GM23338 (cell line): ENCODE measurements at regions not wholly inside any gene's neighbourhood (a gene's known extent, or its start where the extent isn't known, plus 50 kb on each side); places are given as distances from the start of the nearest gene placed in this dataset.

Experiments used
- NANOG ChIP-seq: IDR thresholded peaks from 2 replicates; pipeline ENCODE4 v1.6.1; 2016; ENCODE audit warnings: antibody characterized with exemption, borderline replicate concordance
- POLR2AphosphoS5 ChIP-seq: IDR thresholded peaks from 2 replicates; pipeline ENCODE4 v1.6.1; 2016; ENCODE audit warnings: antibody characterized with exemption, low read depth
- STAT1 ChIP-seq: IDR thresholded peaks from one replicate; pipeline ENCODE4 v1.6.1; 2016; ENCODE audit warnings: antibody characterized with exemption; ENCODE audit not compliant: unreplicated experiment
- ZNF462 ChIP-seq: fragments of 250-450 bp; sonication (Bioruptor Pico); IDR thresholded peaks from 2 replicates; pipeline ENCODE4 v1.5.0; 2020; ENCODE audit warnings: mild to moderate bottlenecking, moderate library complexity
- TF ChIP-seq, protein P1 (sequence below): IDR thresholded peaks from 2 replicates; pipeline ENCODE4 v1.6.1; 2016; ENCODE audit warnings: antibody characterized with exemption
- TF ChIP-seq, protein P2 (sequence below), 2 experiments: fragments of 200-600 bp in 1 of 2; sonication (generic) in 1 of 2; conservative IDR thresholded peaks; 2 replicates each; pipeline versions ENCODE4 v1.5.1 to v1.6.1; 2016 to 2017; ENCODE audit warnings: antibody characterized with exemption in 2 of 2, low read depth in 2 of 2, mild to moderate bottlenecking in 2 of 2, moderate library complexity in 1 of 2
- TF ChIP-seq, protein P3 (sequence below): IDR thresholded peaks from one replicate; pipeline ENCODE4 v1.6.1; 2018; ENCODE audit warnings: antibody characterized with exemption; ENCODE audit not compliant: unreplicated experiment

DNA sequence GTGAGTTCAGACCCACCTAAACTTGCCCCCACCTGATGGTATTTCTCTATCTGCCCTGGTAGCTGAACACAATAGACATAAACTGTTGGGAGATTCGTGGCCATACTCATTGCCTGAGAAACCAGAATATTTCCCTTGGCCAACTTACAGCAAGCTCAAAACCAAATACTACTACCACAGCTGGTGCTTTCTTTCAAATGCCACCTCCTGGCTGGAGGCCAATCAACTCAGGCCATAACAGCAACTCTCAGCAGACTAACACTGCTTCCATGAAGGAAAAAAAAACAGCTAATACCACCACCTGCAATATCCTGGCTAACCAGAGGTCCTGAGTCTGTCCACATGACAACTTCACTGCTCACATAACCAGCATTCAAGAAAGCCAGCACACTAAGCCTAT lies 373.1 kb downstream of the CMPK2 start (continued):
- TF ChIP-seq ZNF462 (CRISPR knock-in tag) (no peak), STAT1 (no peak), POLR2AphosphoS5 (no peak), NANOG (no peak)
- TF ChIP-seq, protein P1, sequence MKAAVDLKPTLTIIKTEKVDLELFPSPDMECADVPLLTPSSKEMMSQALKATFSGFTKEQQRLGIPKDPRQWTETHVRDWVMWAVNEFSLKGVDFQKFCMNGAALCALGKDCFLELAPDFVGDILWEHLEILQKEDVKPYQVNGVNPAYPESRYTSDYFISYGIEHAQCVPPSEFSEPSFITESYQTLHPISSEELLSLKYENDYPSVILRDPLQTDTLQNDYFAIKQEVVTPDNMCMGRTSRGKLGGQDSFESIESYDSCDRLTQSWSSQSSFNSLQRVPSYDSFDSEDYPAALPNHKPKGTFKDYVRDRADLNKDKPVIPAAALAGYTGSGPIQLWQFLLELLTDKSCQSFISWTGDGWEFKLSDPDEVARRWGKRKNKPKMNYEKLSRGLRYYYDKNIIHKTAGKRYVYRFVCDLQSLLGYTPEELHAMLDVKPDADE = no peak
- TF ChIP-seq, protein P2, sequence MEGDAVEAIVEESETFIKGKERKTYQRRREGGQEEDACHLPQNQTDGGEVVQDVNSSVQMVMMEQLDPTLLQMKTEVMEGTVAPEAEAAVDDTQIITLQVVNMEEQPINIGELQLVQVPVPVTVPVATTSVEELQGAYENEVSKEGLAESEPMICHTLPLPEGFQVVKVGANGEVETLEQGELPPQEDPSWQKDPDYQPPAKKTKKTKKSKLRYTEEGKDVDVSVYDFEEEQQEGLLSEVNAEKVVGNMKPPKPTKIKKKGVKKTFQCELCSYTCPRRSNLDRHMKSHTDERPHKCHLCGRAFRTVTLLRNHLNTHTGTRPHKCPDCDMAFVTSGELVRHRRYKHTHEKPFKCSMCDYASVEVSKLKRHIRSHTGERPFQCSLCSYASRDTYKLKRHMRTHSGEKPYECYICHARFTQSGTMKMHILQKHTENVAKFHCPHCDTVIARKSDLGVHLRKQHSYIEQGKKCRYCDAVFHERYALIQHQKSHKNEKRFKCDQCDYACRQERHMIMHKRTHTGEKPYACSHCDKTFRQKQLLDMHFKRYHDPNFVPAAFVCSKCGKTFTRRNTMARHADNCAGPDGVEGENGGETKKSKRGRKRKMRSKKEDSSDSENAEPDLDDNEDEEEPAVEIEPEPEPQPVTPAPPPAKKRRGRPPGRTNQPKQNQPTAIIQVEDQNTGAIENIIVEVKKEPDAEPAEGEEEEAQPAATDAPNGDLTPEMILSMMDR (conservative IDR thresholded peaks at IDR 0.05; ENCODE audit: low read depth in 2 of 2) = no peak
- TF ChIP-seq, protein P3, sequence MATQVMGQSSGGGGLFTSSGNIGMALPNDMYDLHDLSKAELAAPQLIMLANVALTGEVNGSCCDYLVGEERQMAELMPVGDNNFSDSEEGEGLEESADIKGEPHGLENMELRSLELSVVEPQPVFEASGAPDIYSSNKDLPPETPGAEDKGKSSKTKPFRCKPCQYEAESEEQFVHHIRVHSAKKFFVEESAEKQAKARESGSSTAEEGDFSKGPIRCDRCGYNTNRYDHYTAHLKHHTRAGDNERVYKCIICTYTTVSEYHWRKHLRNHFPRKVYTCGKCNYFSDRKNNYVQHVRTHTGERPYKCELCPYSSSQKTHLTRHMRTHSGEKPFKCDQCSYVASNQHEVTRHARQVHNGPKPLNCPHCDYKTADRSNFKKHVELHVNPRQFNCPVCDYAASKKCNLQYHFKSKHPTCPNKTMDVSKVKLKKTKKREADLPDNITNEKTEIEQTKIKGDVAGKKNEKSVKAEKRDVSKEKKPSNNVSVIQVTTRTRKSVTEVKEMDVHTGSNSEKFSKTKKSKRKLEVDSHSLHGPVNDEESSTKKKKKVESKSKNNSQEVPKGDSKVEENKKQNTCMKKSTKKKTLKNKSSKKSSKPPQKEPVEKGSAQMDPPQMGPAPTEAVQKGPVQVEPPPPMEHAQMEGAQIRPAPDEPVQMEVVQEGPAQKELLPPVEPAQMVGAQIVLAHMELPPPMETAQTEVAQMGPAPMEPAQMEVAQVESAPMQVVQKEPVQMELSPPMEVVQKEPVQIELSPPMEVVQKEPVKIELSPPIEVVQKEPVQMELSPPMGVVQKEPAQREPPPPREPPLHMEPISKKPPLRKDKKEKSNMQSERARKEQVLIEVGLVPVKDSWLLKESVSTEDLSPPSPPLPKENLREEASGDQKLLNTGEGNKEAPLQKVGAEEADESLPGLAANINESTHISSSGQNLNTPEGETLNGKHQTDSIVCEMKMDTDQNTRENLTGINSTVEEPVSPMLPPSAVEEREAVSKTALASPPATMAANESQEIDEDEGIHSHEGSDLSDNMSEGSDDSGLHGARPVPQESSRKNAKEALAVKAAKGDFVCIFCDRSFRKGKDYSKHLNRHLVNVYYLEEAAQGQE = no peak
